ENCODE measurements at regions not wholly inside any gene's neighbourhood (a gene's known extent, or its start where the extent isn't known, plus 50 kb on each side); places are given as distances from the start of the nearest gene placed in this dataset.

DNA sequence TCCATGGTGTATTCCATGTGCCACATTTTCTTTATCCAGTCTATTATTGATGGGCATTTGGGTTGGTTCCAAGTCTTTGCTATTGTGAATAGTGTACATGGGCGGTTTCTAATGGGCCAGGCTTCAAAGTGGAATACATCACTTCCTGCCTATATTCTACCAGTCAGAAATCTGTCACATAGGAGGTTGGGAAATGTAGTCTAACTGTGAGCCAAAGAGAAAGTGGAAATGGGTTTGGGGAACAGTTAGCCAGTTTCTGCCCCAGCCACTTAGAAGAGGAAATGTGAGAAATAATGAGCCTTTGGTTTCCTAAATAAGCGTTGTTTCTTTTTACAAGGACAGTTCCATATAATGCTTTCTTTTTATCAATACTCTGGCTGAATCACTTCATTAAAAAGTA, 85.1 kb upstream of the AP1S2 start:
- TF ChIP-seq, protein P1, sequence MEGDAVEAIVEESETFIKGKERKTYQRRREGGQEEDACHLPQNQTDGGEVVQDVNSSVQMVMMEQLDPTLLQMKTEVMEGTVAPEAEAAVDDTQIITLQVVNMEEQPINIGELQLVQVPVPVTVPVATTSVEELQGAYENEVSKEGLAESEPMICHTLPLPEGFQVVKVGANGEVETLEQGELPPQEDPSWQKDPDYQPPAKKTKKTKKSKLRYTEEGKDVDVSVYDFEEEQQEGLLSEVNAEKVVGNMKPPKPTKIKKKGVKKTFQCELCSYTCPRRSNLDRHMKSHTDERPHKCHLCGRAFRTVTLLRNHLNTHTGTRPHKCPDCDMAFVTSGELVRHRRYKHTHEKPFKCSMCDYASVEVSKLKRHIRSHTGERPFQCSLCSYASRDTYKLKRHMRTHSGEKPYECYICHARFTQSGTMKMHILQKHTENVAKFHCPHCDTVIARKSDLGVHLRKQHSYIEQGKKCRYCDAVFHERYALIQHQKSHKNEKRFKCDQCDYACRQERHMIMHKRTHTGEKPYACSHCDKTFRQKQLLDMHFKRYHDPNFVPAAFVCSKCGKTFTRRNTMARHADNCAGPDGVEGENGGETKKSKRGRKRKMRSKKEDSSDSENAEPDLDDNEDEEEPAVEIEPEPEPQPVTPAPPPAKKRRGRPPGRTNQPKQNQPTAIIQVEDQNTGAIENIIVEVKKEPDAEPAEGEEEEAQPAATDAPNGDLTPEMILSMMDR (IDR thresholded peaks at IDR 0.05): no peak

DNA sequence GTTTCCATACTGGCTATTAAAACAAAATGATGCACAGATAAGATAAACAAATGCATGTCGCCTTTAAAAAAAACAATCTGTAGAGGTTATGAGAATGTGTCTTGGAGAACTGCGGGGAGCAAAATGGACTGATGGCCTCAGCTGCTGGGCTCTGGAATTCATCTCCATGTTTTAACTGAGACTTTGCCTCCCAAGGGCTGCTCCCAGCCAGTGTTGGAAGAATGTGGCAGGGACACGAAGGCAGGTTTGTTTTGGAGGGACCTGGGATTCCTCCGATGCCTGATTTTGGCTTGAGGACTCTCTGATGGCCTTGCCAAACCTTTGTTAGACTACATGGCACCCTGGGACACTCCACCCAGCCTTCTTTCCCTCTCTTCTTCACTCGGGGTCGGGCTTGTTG, 83.5 kb upstream of the AP1S2 start:
- TF ChIP-seq, protein P1 (IDR thresholded peaks at IDR 0.05): no peak

DNA sequence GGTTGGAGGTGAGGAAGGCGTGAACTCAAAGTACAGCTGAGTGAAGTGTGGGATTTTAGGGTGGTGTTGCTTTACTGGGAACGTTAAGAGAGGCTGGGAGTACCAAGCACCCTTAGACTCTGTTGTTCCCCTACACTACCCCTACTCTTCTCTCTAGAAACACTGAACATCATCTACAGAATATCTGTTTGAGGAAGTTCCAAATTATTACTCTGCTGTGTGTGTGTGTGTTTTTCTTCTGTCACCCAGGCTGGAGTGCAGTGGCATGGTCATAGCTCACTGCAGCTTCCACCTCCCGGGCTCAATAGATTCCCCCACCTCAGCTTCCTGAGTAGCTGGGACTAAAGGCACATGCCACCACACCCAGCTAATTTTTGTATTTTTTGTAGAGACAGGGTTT, 76.7 kb upstream of the AP1S2 start:
- TF ChIP-seq, protein P1 (IDR thresholded peaks at IDR 0.05): no peak

DNA sequence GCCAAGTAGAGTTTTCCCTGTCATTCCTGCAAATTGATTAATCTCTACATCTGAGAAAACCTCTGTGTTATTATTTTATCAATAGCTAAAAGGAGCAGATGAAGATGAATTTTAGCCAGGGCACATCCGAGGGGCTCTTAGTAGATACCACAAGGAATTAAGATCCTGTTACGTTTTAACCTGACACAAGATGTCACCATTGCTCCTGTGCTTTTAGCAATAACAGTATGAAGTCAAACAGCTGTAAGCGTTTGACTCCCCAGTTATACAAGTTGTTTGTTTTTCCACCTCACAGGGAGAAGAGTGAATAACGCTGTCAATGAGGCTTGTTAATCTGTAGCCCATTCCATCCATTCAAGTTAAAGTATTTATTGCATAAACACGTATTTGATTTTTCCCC, 76.0 kb upstream of the AP1S2 start:
- TF ChIP-seq, protein P1 (IDR thresholded peaks at IDR 0.05): peak; percentile 42

DNA sequence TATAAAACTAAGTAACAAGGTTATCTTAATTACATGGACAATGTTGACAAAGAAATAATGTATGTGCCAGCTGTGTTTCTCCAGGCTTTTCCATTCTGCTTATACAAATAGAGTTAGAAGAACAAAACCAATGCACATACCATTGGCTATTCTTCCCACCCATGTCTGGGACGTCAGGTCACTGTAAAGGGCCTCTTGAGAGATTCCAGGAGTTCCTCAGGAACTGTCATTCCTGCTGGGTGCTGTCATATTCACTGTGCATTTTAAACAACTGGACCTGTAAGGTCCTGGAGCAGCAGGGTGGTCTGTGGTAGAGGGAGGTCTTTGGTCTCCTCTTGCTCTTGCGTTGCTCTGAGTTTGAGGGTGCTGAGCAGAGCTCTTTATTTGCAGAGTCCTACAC, 74.6 kb upstream of the AP1S2 start:
- TF ChIP-seq, protein P1 (IDR thresholded peaks at IDR 0.05): no peak

DNA sequence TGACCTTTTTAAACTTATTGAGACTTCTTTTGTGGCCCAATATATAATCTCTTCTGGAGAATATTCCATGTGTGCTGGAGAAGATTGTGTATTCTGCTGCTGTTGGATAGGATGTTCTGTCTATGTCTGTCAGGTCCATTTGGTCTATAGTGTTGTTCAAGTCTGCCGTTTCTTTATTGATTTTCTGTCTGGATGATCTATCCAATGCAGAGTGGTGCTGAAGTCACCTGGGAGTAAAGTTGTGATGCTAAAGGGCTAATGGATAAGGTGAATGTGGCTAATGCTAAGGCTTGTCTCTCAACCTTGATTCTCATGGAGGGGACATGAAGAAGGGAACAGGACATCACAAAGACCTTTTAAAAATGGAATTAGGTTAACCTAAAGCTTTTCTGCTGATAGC, 72.0 kb upstream of the AP1S2 start:
- TF ChIP-seq, protein P1 (IDR thresholded peaks at IDR 0.05): no peak

DNA sequence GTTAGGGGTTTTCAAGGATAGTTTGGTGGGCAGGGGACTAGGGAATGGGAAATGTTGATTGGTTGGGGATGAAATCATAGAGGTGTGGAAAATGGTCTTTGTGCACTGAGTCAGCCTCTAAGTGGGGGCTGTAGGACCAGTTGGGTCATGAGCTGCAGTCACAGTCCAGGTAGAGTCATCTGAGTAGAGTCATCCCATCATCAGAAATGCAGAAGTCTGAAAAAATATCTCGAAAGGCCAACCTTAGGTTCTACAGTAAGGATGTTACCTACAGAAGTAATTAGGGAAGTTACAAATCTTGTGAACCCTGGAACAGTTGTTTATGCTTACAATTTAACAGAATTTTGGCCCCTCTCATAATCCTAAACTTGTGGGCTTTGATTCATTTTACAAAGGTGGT, 63.4 kb upstream of the AP1S2 start:
- TF ChIP-seq, protein P1 (IDR thresholded peaks at IDR 0.05): no peak

DNA sequence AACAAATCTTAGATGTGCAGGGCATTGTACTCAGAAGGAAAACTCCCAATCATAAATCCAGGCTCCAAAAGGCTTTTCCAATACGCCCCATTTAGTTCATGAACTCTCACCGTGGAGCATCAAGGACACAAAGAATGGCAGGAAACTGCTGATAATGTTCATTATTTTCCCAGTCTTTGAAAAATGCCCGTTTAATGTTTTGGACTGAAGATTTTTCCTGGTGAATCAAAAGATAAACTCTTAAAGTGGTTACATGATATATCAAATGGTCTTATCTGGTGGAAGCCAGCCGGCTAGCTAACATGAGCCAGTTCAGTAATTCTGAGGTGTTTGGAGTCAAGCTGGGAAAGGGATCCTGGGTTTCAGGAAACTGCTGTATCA, 62.1 kb upstream of the AP1S2 start:
- TF ChIP-seq, protein P1 (IDR thresholded peaks at IDR 0.05): no peak

All from LNCAP (cell line).